COR-L47 (cell line): ENCODE measurements at regions not wholly inside any gene's neighbourhood (a gene's known extent, or its start where the extent isn't known, plus 50 kb on each side); places are given as distances from the start of the nearest gene placed in this dataset.
"Not testable (repeated sequence)": the region's sequence is repeated elsewhere in the genome, so short reads cannot be mapped to it uniquely, and the experiment has no call there.

Experiments
- DNase-seq: peaks from one replicate; lab custom pipeline; 2025; lab: John Stamatoyannopoulos, UW

- DNase-seq: no peak
Measured at GRCh38 chr4:29708473-29708872, 1011.7 kb upstream of the PCDH7 start.

- no peak for DNase-seq
Measured at GRCh38 chr4:29710519-29710918, 1009.6 kb upstream of the PCDH7 start.

- no peak for DNase-seq
Measured at GRCh38 chr4:29711226-29711625, 1008.9 kb upstream of the PCDH7 start.

- DNase-seq: no peak
Measured at GRCh38 chr4:29717287-29718057, 1002.7 kb upstream of the PCDH7 start.

GRCh38 chr4:29718136-29718535, 1002.0 kb upstream of the PCDH7 start:
- DNase-seq: no peak

- DNase-seq: no peak
Measured at GRCh38 chr4:29722253-29722652, 997.9 kb upstream of the PCDH7 start.

GRCh38 chr4:29726938-29727337, 993.2 kb upstream of the PCDH7 start:
- DNase-seq: no peak

GRCh38 chr4:29734343-29735213, 985.6 kb upstream of the PCDH7 start:
- no peak for DNase-seq

GRCh38 chr4:29756966-29757365, 963.2 kb upstream of the PCDH7 start:
- no peak for DNase-seq

- no peak for DNase-seq
Measured at GRCh38 chr4:29762151-29762550, 958.0 kb upstream of the PCDH7 start.

- DNase-seq: no peak
Measured at GRCh38 chr4:29770627-29771026, 949.5 kb upstream of the PCDH7 start.

- not testable (repeated sequence) for DNase-seq
Measured at GRCh38 chr4:29788123-29788522, 932.0 kb upstream of the PCDH7 start.

- peak; percentile 30 for DNase-seq
Measured at GRCh38 chr4:29805245-29805644, 914.9 kb upstream of the PCDH7 start.

GRCh38 chr4:29805916-29806480, 914.2 kb upstream of the PCDH7 start:
- no peak for DNase-seq

GRCh38 chr4:29817961-29818360, 902.2 kb upstream of the PCDH7 start:
- DNase-seq: no peak

- DNase-seq: no peak
Measured at GRCh38 chr4:29829067-29829466, 891.1 kb upstream of the PCDH7 start.

GRCh38 chr4:29852537-29852936, 867.6 kb upstream of the PCDH7 start:
- peak; percentile 96 for DNase-seq

- peak; percentile 93 for DNase-seq
Measured at GRCh38 chr4:29853833-29854232, 866.3 kb upstream of the PCDH7 start.

GRCh38 chr4:29861307-29861706, 858.9 kb upstream of the PCDH7 start:
- no peak for DNase-seq

- no peak for DNase-seq
Measured at GRCh38 chr4:29867412-29867811, 852.8 kb upstream of the PCDH7 start.

GRCh38 chr4:29900336-29900735, 819.8 kb upstream of the PCDH7 start:
- no peak for DNase-seq

GRCh38 chr4:29908276-29908675, 811.9 kb upstream of the PCDH7 start:
- no peak for DNase-seq

GRCh38 chr4:29927895-29928294, 792.3 kb upstream of the PCDH7 start:
- no peak for DNase-seq
